IPS-18a (cell line): ENCODE measurements at regions not wholly inside any gene's neighbourhood (a gene's known extent, or its start where the extent isn't known, plus 50 kb on each side); places are given as distances from the start of the nearest gene placed in this dataset.
"Not testable (repeated sequence)": the region's sequence is repeated elsewhere in the genome, so short reads cannot be mapped to it uniquely, and the experiment has no call there.

Source experiments
- H3K27ac ChIP-seq: one replicate; pipeline ENCODE4 v1.5.1; 2013; ENCODE audit warnings: low read length
- H3K27me3 ChIP-seq: one replicate; pipeline ENCODE4 v1.6.1; 2013; ENCODE audit warnings: mild to moderate bottlenecking, low read length; ENCODE audit not compliant: control insufficient read depth, insufficient read depth
- H3K36me3 ChIP-seq: one replicate; pipeline ENCODE4 v1.6.1; 2013; ENCODE audit warnings: low read depth, low read length; ENCODE audit not compliant: control insufficient read depth
- H3K4me1 ChIP-seq: one replicate; pipeline ENCODE4 v1.6.1; 2013; ENCODE audit warnings: low read depth, low read length; ENCODE audit not compliant: control insufficient read depth
- H3K4me3 ChIP-seq: one replicate; pipeline ENCODE4 v1.5.1; 2013; ENCODE audit warnings: low read length
- H3K9ac ChIP-seq: one replicate; pipeline ENCODE4 v1.6.1; 2013; ENCODE audit warnings: mild to moderate bottlenecking, low read length, moderate library complexity
- H3K9me3 ChIP-seq: one replicate; pipeline ENCODE4 v1.6.1; 2013; ENCODE audit warnings: low read depth, low read length; ENCODE audit not compliant: control insufficient read depth

GRCh38 chr17:20852990-20853370 is 189.8 kb downstream of the USP22 start:
- Histone ChIP-seq H3K4me3 (peak overlapping the region; percentile 73), H3K4me1 (peaks cover 6% of the 10 kb centered on the region), H3K27me3 (peaks cover 27% of the 10 kb centered on the region), H3K36me3 (no peaks in the 10 kb centered on the region), H3K9ac (peak overlapping the region; percentile 33), H3K27ac (no peak overlapping the region), H3K9me3 (no peaks in the 10 kb centered on the region)

DNA sequence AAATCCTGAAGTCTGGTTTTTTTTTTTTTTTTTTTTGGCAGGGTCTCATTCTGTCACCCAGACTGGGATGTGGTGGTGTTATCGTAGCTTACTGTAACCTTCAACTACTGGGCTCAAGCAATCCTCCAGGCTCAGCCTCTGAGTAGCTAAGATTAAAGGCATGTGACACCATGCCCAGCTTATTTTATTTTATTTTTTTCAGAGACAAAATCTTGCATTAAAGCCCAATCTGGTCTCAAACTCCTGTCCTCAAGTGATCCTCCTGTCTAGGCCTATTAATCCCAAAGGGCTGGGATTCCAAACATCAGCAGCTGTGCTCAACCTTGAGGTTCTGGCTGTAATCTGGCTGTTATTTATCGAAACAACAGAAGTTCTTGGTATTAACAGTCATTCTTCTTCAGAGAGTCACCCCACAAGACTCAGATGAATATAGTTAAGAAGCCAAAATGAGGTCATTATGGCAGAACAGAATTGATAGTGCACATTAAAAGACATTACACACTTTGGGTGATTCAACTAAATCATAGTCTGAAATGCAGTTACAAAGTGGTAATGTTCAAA is 186.8 kb downstream of the USP22 start:
- H3K27me3 ChIP-seq, result peaks cover 22% of the 10 kb centered on the region
- not testable (repeated sequence) for H3K9ac ChIP-seq, H3K9me3 ChIP-seq, H3K4me3 ChIP-seq, H3K36me3 ChIP-seq, H3K27ac ChIP-seq, H3K4me1 ChIP-seq

DNA sequence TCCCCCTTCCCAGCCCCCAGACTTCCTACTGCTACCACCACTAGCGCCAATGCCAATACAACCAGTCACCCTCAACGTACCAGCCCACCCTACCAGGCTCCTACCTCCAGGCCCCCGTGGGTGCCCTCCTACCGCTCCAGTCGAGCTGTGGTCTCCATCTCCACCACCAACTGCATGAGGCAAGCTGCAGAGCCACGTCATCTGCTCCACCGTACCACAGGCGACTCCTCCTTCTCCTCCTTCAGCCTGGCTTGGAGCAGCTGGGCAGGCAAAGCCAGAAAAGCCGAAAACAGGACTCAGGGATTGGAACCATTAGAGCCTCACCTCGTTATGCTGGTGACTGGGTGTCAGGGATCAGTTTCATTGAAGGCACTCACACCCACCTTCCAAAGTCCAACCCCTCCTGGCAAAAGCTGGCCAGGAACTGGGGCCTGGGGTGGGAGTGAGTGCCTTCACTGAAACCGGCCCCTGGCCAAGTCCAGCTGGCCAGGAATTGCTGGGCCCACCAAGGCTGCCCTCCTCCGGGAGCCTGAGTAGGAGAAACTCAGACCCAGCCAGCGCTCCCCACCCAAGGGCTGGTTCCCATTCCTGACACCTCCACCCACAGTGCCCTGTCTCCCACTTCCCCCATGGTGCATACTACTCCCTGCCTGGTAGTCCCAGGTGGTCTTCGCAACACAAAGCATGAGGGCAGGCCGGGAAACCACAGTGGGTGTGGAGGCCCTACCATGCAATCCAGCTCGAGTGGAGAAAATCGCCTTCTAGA is 176.2 kb downstream of the USP22 start:
- not testable (repeated sequence) for H3K36me3 ChIP-seq, H3K9me3 ChIP-seq, H3K4me1 ChIP-seq, H3K9ac ChIP-seq, H3K27me3 ChIP-seq, H3K27ac ChIP-seq, H3K4me3 ChIP-seq

- H3K4me3 ChIP-seq, result peak overlapping the region; percentile 83
- not testable (repeated sequence) for H3K27ac ChIP-seq, H3K9ac ChIP-seq, H3K27me3 ChIP-seq, H3K9me3 ChIP-seq, H3K4me1 ChIP-seq, H3K36me3 ChIP-seq
Measured at GRCh38 chr17:20867436-20867937, 175.3 kb downstream of the USP22 start.

- H3K27me3 ChIP-seq, H3K36me3 ChIP-seq, H3K4me1 ChIP-seq, H3K9me3 ChIP-seq: not testable (repeated sequence)
- peak overlapping the region; percentile 55 for H3K27ac ChIP-seq
- peak overlapping the region; percentile 86 for H3K9ac ChIP-seq
- H3K4me3 ChIP-seq, result peak overlapping the region; percentile 83
Measured at GRCh38 chr17:20867938-20868661, 174.7 kb downstream of the USP22 start.

- Histone ChIP-seq H3K4me3 (peak overlapping the region; percentile 83), H3K27ac (peak overlapping the region; percentile 55), H3K9ac (peak overlapping the region; percentile 86)
- not testable (repeated sequence) for H3K4me1 ChIP-seq, H3K27me3 ChIP-seq, H3K9me3 ChIP-seq, H3K36me3 ChIP-seq
Measured at GRCh38 chr17:20868662-20869007, 174.2 kb downstream of the USP22 start.

GRCh38 chr17:20873173-20873572 is 169.6 kb downstream of the USP22 start:
- not testable (repeated sequence) for H3K27ac ChIP-seq, H3K27me3 ChIP-seq, H3K4me1 ChIP-seq, H3K9ac ChIP-seq, H3K36me3 ChIP-seq, H3K4me3 ChIP-seq, H3K9me3 ChIP-seq

- H3K4me1 ChIP-seq, H3K9ac ChIP-seq: not testable (repeated sequence)
Measured at GRCh38 chr17:20873688-20874328, 169.0 kb downstream of the USP22 start.

DNA sequence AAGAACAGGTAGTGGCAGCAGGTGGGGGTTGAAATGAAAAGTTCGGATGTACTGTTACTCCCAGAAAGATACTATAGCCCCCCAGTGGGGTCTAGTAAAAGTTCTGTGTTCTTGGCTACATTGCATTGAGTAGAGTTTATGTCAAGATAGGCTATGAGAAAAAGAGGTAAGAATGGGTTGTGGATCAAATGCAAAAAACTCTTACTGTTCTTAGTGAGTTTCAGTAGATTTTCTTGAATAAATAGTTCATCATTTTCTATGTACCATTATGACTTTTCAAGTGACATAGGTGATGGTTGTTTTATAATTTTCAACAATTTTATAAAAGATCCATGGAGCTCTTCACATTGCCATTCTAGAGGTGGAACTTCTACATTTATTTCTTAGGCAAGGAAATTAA is 165.4 kb downstream of the USP22 start:
- not testable (repeated sequence) for H3K27ac ChIP-seq

More at GRCh38 chr17:20873688-20874328, 169.0 kb downstream of the USP22 start:
- not testable (repeated sequence) for H3K27me3 ChIP-seq, H3K4me3 ChIP-seq, H3K36me3 ChIP-seq, H3K27ac ChIP-seq, H3K9me3 ChIP-seq

GRCh38 chr17:20890338-20890737 is 152.5 kb downstream of the USP22 start:
- H3K27ac ChIP-seq, result no peak overlapping the region

More for the DNA sequence above, 165.4 kb downstream of the USP22 start:
- not testable (repeated sequence) for H3K36me3 ChIP-seq, H3K4me1 ChIP-seq, H3K9me3 ChIP-seq, H3K27me3 ChIP-seq, H3K4me3 ChIP-seq, H3K9ac ChIP-seq

DNA sequence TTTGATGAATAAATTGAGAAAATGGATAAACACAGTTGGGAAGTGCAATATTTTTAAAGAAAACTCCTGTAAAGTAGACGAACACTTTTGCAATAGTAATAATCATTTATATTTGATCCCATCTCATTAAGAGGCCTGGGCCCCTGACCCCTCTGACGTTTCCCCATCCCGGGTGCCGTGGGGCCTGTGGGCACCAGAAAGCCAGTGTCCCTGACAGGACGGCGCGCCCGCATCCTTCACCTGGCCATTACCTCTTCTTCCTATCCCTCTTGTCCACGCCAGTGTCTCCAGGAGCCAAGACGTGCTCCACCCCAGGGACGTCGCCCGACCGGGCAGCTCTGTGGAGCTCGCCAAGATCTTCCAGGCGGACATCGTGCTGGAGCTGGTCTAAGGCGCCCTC is 147.4 kb downstream of the USP22 start:
- not testable (repeated sequence) for H3K4me3 ChIP-seq, H3K27ac ChIP-seq, H3K4me1 ChIP-seq, H3K9me3 ChIP-seq, H3K27me3 ChIP-seq, H3K36me3 ChIP-seq, H3K9ac ChIP-seq

More at GRCh38 chr17:20890338-20890737, 152.5 kb downstream of the USP22 start:
- no peak overlapping the region for H3K4me3 ChIP-seq
- no peaks in the 10 kb centered on the region for H3K4me1 ChIP-seq
- H3K9me3 ChIP-seq, result no peaks in the 10 kb centered on the region
- H3K27me3 ChIP-seq, result no peaks in the 10 kb centered on the region
- H3K36me3 ChIP-seq, result no peaks in the 10 kb centered on the region
- no peak overlapping the region for H3K9ac ChIP-seq
